B cell (primary cell): ENCODE measurements at regions not wholly inside any gene's neighbourhood (a gene's known extent, or its start where the extent isn't known, plus 50 kb on each side); places are given as distances from the start of the nearest gene placed in this dataset.

Experiments used
- ATAC-seq: fragments of 200-7000 bp; cut with Tn5 transposase; one replicate; pipeline ENCODE4 v1.10.0; 2021; ENCODE audit warnings: low read depth, mild to moderate bottlenecking, moderate number of reproducible peaks, moderate library complexity
- CTCF ChIA-PET: fragments of 350-600 bp; sonication (Branson Sonifier 250); formaldehyde crosslinking; loops from one replicate; lab custom pipeline; 2021; ENCODE audit warnings: antibody characterized with exemption, inconsistent platforms; lab: Charles Lee
- POLR2A ChIA-PET: fragments of 350-600 bp; sonication (Branson Sonifier 250); formaldehyde crosslinking; loops from one replicate; lab custom pipeline; 2021; ENCODE audit warnings: antibody characterized with exemption; lab: Charles Lee
- DNase-seq: peaks from one replicate; pipeline ENCODE4 v3.0.0; 2013
- H2AFZ ChIP-seq: 2 replicates; pipeline ENCODE4 v1.6.1; 2012; ENCODE audit warnings: mild to moderate bottlenecking, low read depth, low read length; ENCODE audit not compliant: insufficient read depth, poor library complexity, severe bottlenecking
- H3K27ac ChIP-seq, 2 donors: 1 replicate in 1 of 2; 2 replicates in 1 of 2; pipeline ENCODE4 v1.5.1; 2012 to 2013; ENCODE audit warnings: low read length in 2 of 2, mild to moderate bottlenecking in 2 of 2, moderate library complexity in 1 of 2
- H3K27me3 ChIP-seq, 4 experiments: fragments of 200-600 bp in 1 of 4; sonication (generic) in 1 of 4; replicated peaks in 1 of 4; 1 replicate in 2 of 4; 2 replicates in 2 of 4; pipeline versions ENCODE4 v1.6.1 to v1.7.0; 2013 to 2016; ENCODE audit warnings: low read length in 3 of 4, mild to moderate bottlenecking in 2 of 4, mixed read lengths in 1 of 4, moderate library complexity in 1 of 4; ENCODE audit not compliant: insufficient read depth in 4 of 4, control insufficient read depth in 3 of 4; ENCODE audit errors: control extremely low read depth in 1 of 4
- H3K36me3 ChIP-seq, 2 experiments: replicated peaks in 1 of 2; 1 replicate in 1 of 2; 2 replicates in 1 of 2; pipeline versions ENCODE4 v1.6.1 to v1.7.1; 2013; ENCODE audit warnings: low read length in 1 of 2; ENCODE audit not compliant: insufficient read depth in 2 of 2, control insufficient read depth in 1 of 2; ENCODE audit errors: control extremely low read depth in 1 of 2, extremely low read depth in 1 of 2
- H3K4me1 ChIP-seq, 2 donors: fragments of 200-600 bp in 1 of 2; sonication (generic) in 1 of 2; 1 replicate in 1 of 2; 2 replicates in 1 of 2; pipeline versions ENCODE4 v1.5.1 to v1.6.1; 2013 to 2017; ENCODE audit warnings: low read length in 2 of 2; ENCODE audit not compliant: control insufficient read depth in 2 of 2, insufficient read depth in 2 of 2
- H3K4me2 ChIP-seq: replicated peaks from 2 replicates; pipeline ENCODE3; 2012; ENCODE audit warnings: mild to moderate bottlenecking, low read depth, low read length; ENCODE audit not compliant: poor library complexity, severe bottlenecking
- H3K4me3 ChIP-seq, 5 experiments: fragments of 200-600 bp in 1 of 5; sonication (generic) in 1 of 5; 1 replicate in 3 of 5; 2 replicates in 2 of 5; pipeline versions ENCODE4 v1.5.1 to v1.7.0; 2011 to 2016; ENCODE audit warnings: low read length in 4 of 5, mild to moderate bottlenecking in 4 of 5, low read depth in 2 of 5, control low read depth in 1 of 5, moderate library complexity in 1 of 5; ENCODE audit not compliant: insufficient read depth in 1 of 5; ENCODE audit errors: control extremely low read depth in 1 of 5, extremely low read depth in 1 of 5
- H3K79me2 ChIP-seq: fragments of 200-600 bp; sonication (generic); one replicate; pipeline ENCODE4 v1.6.0; 2016; ENCODE audit warnings: low read length; ENCODE audit not compliant: control insufficient read depth, insufficient read depth
- H3K9ac ChIP-seq: fragments of 200-600 bp; sonication (generic); 2 replicates; pipeline ENCODE4 v1.6.1; 2017; ENCODE audit warnings: mild to moderate bottlenecking, low read length, moderate library complexity
- H3K9me3 ChIP-seq, 3 donors: one replicate each; pipeline versions ENCODE4 v1.6.1 to v1.7.1; 2013; ENCODE audit warnings: low read length in 2 of 3; ENCODE audit not compliant: control insufficient read depth in 2 of 3, insufficient read depth in 1 of 3; ENCODE audit errors: control extremely low read depth in 1 of 3
- H4K20me1 ChIP-seq: 2 replicates; pipeline ENCODE4 v1.6.0; 2012; ENCODE audit warnings: mild to moderate bottlenecking, low read length; ENCODE audit not compliant: insufficient read depth, control insufficient read depth, poor library complexity, severe bottlenecking
- H3K27ac Mint-ChIP-seq: one replicate; pipeline ENCODE4 v1.8.0; 2021; ENCODE audit warnings: mixed read lengths
- H3K27me3 Mint-ChIP-seq: one replicate; pipeline ENCODE4 v1.8.0; 2021; ENCODE audit warnings: mixed read lengths
- H3K4me1 Mint-ChIP-seq: one replicate; pipeline ENCODE4 v1.8.0; 2021; ENCODE audit warnings: mixed read lengths
- H3K4me3 Mint-ChIP-seq: one replicate; pipeline ENCODE4 v1.8.0; 2021; ENCODE audit warnings: mixed read lengths
- H3K9me3 Mint-ChIP-seq: one replicate; pipeline ENCODE4 v1.8.0; 2022; ENCODE audit warnings: mixed read lengths; ENCODE audit not compliant: insufficient read depth
- CTCF ChIP-seq: fragments of 200-600 bp; IDR thresholded peaks from one replicate; pipeline ENCODE4 v1.8.0; 2022; ENCODE audit warnings: antibody characterized with exemption, mild to moderate bottlenecking
- EZH2 ChIP-seq: IDR thresholded peaks from 2 replicates; pipeline ENCODE4 v1.6.1; 2012; ENCODE audit warnings: borderline replicate concordance, low read depth, mild to moderate bottlenecking, moderate library complexity, low read length; ENCODE audit not compliant: insufficient read depth, poor library complexity, severe bottlenecking
- WGBS: methylation state at CpG from one replicate; pipeline ENCODE4 v1.1.5; 2013; ENCODE audit warnings: missing lambda C conversion rate; ENCODE audit not compliant: insufficient coverage; 5-methylcytosine and 5-hydroxymethylcytosine counted together
- intact Hi-C: fragments of 100-400 bp; cut with micrococcal nuclease; formaldehyde crosslinking; loops from one replicate; pipeline ENCODE4 v1.10.0; 2022

DNA sequence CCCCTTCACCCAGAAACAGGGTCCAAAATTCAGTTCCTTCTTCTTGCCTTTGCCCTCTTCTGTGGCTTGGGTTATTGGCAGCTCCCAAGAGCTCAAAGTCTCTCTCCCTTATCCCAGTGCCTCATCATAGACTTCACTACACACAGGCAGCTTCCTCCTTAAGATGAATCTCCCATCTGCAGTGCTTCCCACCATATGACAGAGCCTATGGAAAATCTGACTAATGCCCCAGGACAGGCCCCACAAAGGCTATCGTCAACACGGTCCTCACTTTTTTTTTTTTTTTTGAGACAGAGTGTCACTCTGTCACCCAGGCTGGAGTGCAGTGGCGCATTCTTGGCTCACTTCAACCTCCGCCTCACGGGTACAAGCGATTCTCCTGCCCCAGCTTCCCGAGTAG lies 194.1 kb downstream of the MEX3B start:
- DNase-seq: no peak
- no peaks in the 10 kb centered on the region for H3K9me3 ChIP-seq
- H3K4me1 ChIP-seq: no peaks in the 10 kb centered on the region
- no peaks in the 10 kb centered on the region for H3K79me2 ChIP-seq
- no peaks in the 10 kb centered on the region for H3K9me3 Mint-ChIP-seq
- H4K20me1 ChIP-seq: no peaks in the 10 kb centered on the region
- H3K4me3 Mint-ChIP-seq: no peak overlapping the region
- intact Hi-C loops: no loop called here
- no peak overlapping the region for H3K4me2 ChIP-seq
- no peak overlapping the region for H3K4me3 ChIP-seq
- POLR2A ChIA-PET: no interaction called here
- no peak overlapping the region for H3K9ac ChIP-seq
- 75% methylated on average over 6 of the region's 7 CpGs for WGBS
- no peak overlapping the region for H3K27ac ChIP-seq
- no peak overlapping the region for H3K27ac Mint-ChIP-seq
- no peaks in the 10 kb centered on the region for H3K36me3 ChIP-seq
- H3K27me3 Mint-ChIP-seq: peaks cover 18% of the 10 kb centered on the region
- CTCF ChIA-PET: no interaction called here
- H3K27me3 ChIP-seq: no peaks in the 10 kb centered on the region
- no peaks in the 10 kb centered on the region for H3K4me1 Mint-ChIP-seq
- no peak for ATAC-seq
- TF ChIP-seq CTCF (no peak), EZH2 (no peak)
- no peak overlapping the region for H2AFZ ChIP-seq

GRCh38 chr15:81851325-81851724 lies 194.5 kb downstream of the MEX3B start:
- Histone ChIP-seq H3K4me1 (no peaks in the 10 kb centered on the region), H4K20me1 (no peaks in the 10 kb centered on the region), H3K9ac (no peak overlapping the region), H3K27ac (no peak overlapping the region), H2AFZ (no peak overlapping the region), H3K9me3 (no peaks in the 10 kb centered on the region), H3K27me3 (no peaks in the 10 kb centered on the region), H3K4me3 (no peak overlapping the region), H3K79me2 (no peaks in the 10 kb centered on the region), H3K36me3 (no peaks in the 10 kb centered on the region), H3K4me2 (no peak overlapping the region)
- ATAC-seq (no peak), DNase-seq (no peak)
- ChIA-PET CTCF (no interaction called here), POLR2A (no interaction called here)
- Mint-ChIP-seq H3K27ac (no peak overlapping the region), H3K4me3 (no peak overlapping the region), H3K27me3 (peaks cover 18% of the 10 kb centered on the region), H3K9me3 (no peaks in the 10 kb centered on the region), H3K4me1 (no peaks in the 10 kb centered on the region)
- WGBS: 90% methylated on average over 10 of the region's 10 CpGs
- TF ChIP-seq CTCF (no peak), EZH2 (no peak)
- intact Hi-C loops: no loop called here
